Naive thymus-derived CD4-positive, alpha-beta T cell (primary cell): ENCODE measurements at regions not wholly inside any gene's neighbourhood (a gene's known extent, or its start where the extent isn't known, plus 50 kb on each side); places are given as distances from the start of the nearest gene placed in this dataset.
"Not testable (repeated sequence)": the region's sequence is repeated elsewhere in the genome, so short reads cannot be mapped to it uniquely, and the experiment has no call there.

Experiments
- ATAC-seq: fragments of 150-1000 bp; cut with Tn5 transposase; 2 replicates; pipeline ENCODE4 v1.10.0; 2021; ENCODE audit warnings: mild to moderate bottlenecking, moderate library complexity
- CTCF ChIA-PET: fragments of 350-600 bp; sonication (Branson Sonifier 250); formaldehyde crosslinking; loops from one replicate; lab custom pipeline; 2021; ENCODE audit warnings: antibody characterized with exemption; lab: Charles Lee
- POLR2A ChIA-PET: fragments of 350-600 bp; sonication (Branson Sonifier 250); formaldehyde crosslinking; loops from one replicate; lab custom pipeline; 2021; ENCODE audit warnings: antibody characterized with exemption, inconsistent platforms; lab: Charles Lee
- DNase-seq, 9 donors: peaks; one replicate each; pipeline versions ENCODE4 v3.0.0 to v3.0.0-alpha.2; 2020 to 2022; ENCODE audit warnings: mixed read lengths in 1 of 9
- H3K27ac ChIP-seq: one replicate; pipeline ENCODE4 v1.7.0; 2013; ENCODE audit warnings: mild to moderate bottlenecking, low read depth, low read length, moderate library complexity
- H3K27me3 ChIP-seq, 2 donors: one replicate each; pipeline ENCODE4 v1.7.0; 2013; ENCODE audit warnings: low read length in 2 of 2, mild to moderate bottlenecking in 2 of 2, moderate library complexity in 2 of 2; ENCODE audit not compliant: control insufficient read depth in 2 of 2, insufficient read depth in 2 of 2
- H3K36me3 ChIP-seq, 3 experiments: 1 replicate in 2 of 3; 2 replicates in 1 of 3; pipeline ENCODE4 v1.7.0; 2013; ENCODE audit warnings: low read length in 3 of 3, mild to moderate bottlenecking in 3 of 3, moderate library complexity in 1 of 3; ENCODE audit not compliant: insufficient read depth in 3 of 3, control insufficient read depth in 2 of 3
- H3K4me1 ChIP-seq, 2 donors: one replicate each; pipeline ENCODE4 v1.7.0; 2013; ENCODE audit warnings: low read length in 2 of 2, mild to moderate bottlenecking in 2 of 2, moderate library complexity in 1 of 2; ENCODE audit not compliant: control insufficient read depth in 2 of 2, insufficient read depth in 2 of 2
- H3K4me3 ChIP-seq: 2 replicates; pipeline ENCODE4 v1.7.0; 2013; ENCODE audit warnings: mild to moderate bottlenecking, low read length
- H3K9me3 ChIP-seq, 3 experiments: 1 replicate in 2 of 3; 2 replicates in 1 of 3; pipeline ENCODE4 v1.7.0; 2013; ENCODE audit warnings: low read length in 3 of 3; ENCODE audit not compliant: control insufficient read depth in 2 of 3
- H3K27ac Mint-ChIP-seq, 9 donors: one replicate each; pipeline ENCODE4 v1.8.0; 2020 to 2022; ENCODE audit warnings: mixed read lengths in 9 of 9, mild to moderate bottlenecking in 8 of 9, moderate library complexity in 5 of 9, inconsistent platforms in 2 of 9
- H3K27me3 Mint-ChIP-seq, 5 donors: one replicate each; pipeline ENCODE4 v1.8.0; 2021 to 2022; ENCODE audit warnings: mixed read lengths in 5 of 5, mild to moderate bottlenecking in 1 of 5
- H3K36me3 Mint-ChIP-seq, 5 donors: one replicate each; pipeline ENCODE4 v1.8.0; 2020 to 2022; ENCODE audit warnings: mixed read lengths in 5 of 5, mild to moderate bottlenecking in 3 of 5, inconsistent platforms in 1 of 5
- H3K4me1 Mint-ChIP-seq, 7 donors: one replicate each; pipeline ENCODE4 v1.8.0; 2020 to 2022; ENCODE audit warnings: mixed read lengths in 7 of 7, mild to moderate bottlenecking in 3 of 7, inconsistent platforms in 1 of 7
- H3K4me3 Mint-ChIP-seq, 10 donors: one replicate each; pipeline ENCODE4 v1.8.0; 2020 to 2022; ENCODE audit warnings: mild to moderate bottlenecking in 10 of 10, mixed read lengths in 10 of 10, moderate library complexity in 6 of 10, inconsistent platforms in 2 of 10
- H3K9me3 Mint-ChIP-seq, 11 donors: one replicate each; pipeline ENCODE4 v1.8.0; 2020 to 2022; ENCODE audit warnings: mixed read lengths in 11 of 11, mild to moderate bottlenecking in 4 of 11, inconsistent platforms in 1 of 11, moderate library complexity in 1 of 11
- intact Hi-C, 2 donors: fragments of 100-400 bp; cut with micrococcal nuclease; formaldehyde crosslinking; loops; one replicate each; pipeline ENCODE4 v1.15.1; 2023

DNA sequence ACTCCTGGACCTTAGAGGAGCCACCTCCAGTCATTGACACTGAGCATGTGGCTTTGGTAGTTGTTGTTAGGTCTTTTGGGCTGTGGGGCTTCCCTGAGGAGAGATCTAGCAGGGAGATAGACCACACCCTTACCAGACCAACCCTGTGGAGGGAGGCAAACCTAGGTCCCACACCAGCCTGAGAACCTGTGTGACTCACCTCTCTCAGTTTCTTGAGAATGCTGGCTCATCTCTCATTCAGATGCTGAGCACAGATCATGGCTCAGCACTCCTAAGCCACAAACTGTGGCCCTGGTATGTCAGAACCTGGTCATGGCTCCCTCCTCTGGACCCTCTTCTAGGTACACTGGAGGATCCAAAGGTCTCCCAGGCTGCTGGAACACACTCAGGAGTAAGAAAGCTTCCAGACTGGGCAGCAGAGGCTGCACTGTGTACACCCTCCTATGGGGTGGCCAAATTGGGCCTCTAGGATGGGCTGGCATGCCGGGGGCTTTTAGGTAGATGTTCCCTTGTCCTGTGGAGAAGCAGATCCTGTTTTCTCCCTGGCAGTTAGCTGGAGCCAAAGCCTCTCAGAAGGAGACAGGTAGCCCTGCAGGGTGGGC, 1294.5 kb downstream of the KHDRBS2 start:
- no peak overlapping the region for H3K27ac Mint-ChIP-seq
- no peak for ATAC-seq
- no peak overlapping the region for H3K4me3 Mint-ChIP-seq
- peaks cover 8 to 50% (median 16%) of the 10 kb centered on the region in 11 donors for H3K9me3 Mint-ChIP-seq
- CTCF ChIA-PET = no interaction called here
- POLR2A ChIA-PET = no interaction called here
- Histone ChIP-seq H3K27ac (no peak overlapping the region), H3K9me3 (peaks cover 0 to 5% (median 0%) of the 10 kb centered on the region in 3 experiments), H3K4me1 (no peaks in the 10 kb centered on the region), H3K36me3 (no peaks in the 10 kb centered on the region), H3K4me3 (no peak overlapping the region), H3K27me3 (no peaks in the 10 kb centered on the region)
- H3K4me1 Mint-ChIP-seq = no peaks in the 10 kb centered on the region
- H3K36me3 Mint-ChIP-seq = peaks cover 0 to 4% (median 0%) of the 10 kb centered on the region in 5 donors
- no peaks in the 10 kb centered on the region for H3K27me3 Mint-ChIP-seq
- intact Hi-C loops = no loop called here
- no peak for DNase-seq

GRCh38 chr6:60952500-60952899, 1333.5 kb downstream of the KHDRBS2 start:
- Histone ChIP-seq H3K36me3 (no peaks in the 10 kb centered on the region), H3K27me3 (no peaks in the 10 kb centered on the region), H3K27ac (no peak overlapping the region), H3K4me1 (no peaks in the 10 kb centered on the region), H3K9me3 (no peaks in the 10 kb centered on the region), H3K4me3 (no peak overlapping the region)
- H3K4me3 Mint-ChIP-seq = no peak overlapping the region
- DNase-seq (no peak), ATAC-seq (no peak)
- H3K36me3 Mint-ChIP-seq = no peaks in the 10 kb centered on the region
- H3K27ac Mint-ChIP-seq = no peak overlapping the region
- H3K4me1 Mint-ChIP-seq = no peaks in the 10 kb centered on the region
- POLR2A ChIA-PET = no interaction called here
- CTCF ChIA-PET = no interaction called here
- intact Hi-C loops = no loop called here
- peaks cover 0 to 29% (median 8%) of the 10 kb centered on the region in 11 donors for H3K9me3 Mint-ChIP-seq
- H3K27me3 Mint-ChIP-seq = no peaks in the 10 kb centered on the region

GRCh38 chr6:60950221-60950923, 1335.7 kb downstream of the KHDRBS2 start:
- H3K27me3 Mint-ChIP-seq, H3K27ac ChIP-seq, H3K27ac Mint-ChIP-seq, H3K4me3 Mint-ChIP-seq, CTCF ChIA-PET, H3K4me1 ChIP-seq, POLR2A ChIA-PET, intact Hi-C loops, H3K27me3 ChIP-seq, H3K4me1 Mint-ChIP-seq, H3K9me3 ChIP-seq, H3K36me3 Mint-ChIP-seq, DNase-seq, H3K4me3 ChIP-seq, ATAC-seq, H3K36me3 ChIP-seq: not testable (repeated sequence)
- peaks cover 0 to 27% (median 10%) of the 10 kb centered on the region in 11 donors for H3K9me3 Mint-ChIP-seq

- H3K27ac Mint-ChIP-seq, H3K27ac ChIP-seq, H3K27me3 Mint-ChIP-seq, H3K4me1 Mint-ChIP-seq, CTCF ChIA-PET, H3K36me3 Mint-ChIP-seq, DNase-seq, H3K9me3 ChIP-seq, H3K4me3 Mint-ChIP-seq, H3K36me3 ChIP-seq, H3K27me3 ChIP-seq, POLR2A ChIA-PET, H3K4me3 ChIP-seq, H3K4me1 ChIP-seq, ATAC-seq, intact Hi-C loops: not testable (repeated sequence)
- H3K9me3 Mint-ChIP-seq = peaks cover 0 to 21% (median 9%) of the 10 kb centered on the region in 11 donors
Measured at GRCh38 chr6:60947416-60947815, 1338.6 kb downstream of the KHDRBS2 start.

DNA sequence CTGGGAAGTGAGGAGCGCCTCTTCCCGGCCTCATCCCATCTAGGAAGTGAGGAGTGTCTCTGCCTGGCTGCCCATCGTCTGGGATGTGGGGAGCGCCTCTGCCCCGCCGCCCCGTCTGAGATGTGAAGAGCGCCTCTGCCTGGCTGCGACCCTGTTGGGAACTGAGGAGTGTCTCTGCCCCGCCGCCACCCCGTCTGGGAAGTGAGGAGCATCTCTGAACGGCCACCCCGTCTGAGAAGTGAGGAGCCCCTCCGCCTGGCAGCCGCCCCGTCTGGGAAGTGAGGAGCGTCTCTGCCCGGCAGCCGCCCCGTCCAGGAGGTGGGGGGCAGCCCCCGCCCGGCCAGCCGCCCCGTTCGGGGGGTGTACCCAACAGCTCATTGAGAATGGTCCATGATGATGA, 1341.2 kb downstream of the KHDRBS2 start:
- H3K4me1 Mint-ChIP-seq, ATAC-seq, H3K27me3 Mint-ChIP-seq, intact Hi-C loops, POLR2A ChIA-PET, H3K4me3 ChIP-seq, H3K36me3 ChIP-seq, CTCF ChIA-PET, H3K9me3 ChIP-seq, H3K36me3 Mint-ChIP-seq, H3K27ac ChIP-seq, DNase-seq, H3K27ac Mint-ChIP-seq, H3K4me1 ChIP-seq, H3K4me3 Mint-ChIP-seq, H3K27me3 ChIP-seq: not testable (repeated sequence)
- H3K9me3 Mint-ChIP-seq = peaks cover 0 to 21% (median 8%) of the 10 kb centered on the region in 11 donors

GRCh38 chr6:60935970-60936369, 1350.1 kb downstream of the KHDRBS2 start:
- H3K36me3 Mint-ChIP-seq, H3K4me3 Mint-ChIP-seq, H3K27ac Mint-ChIP-seq, H3K4me3 ChIP-seq, H3K27ac ChIP-seq, H3K36me3 ChIP-seq, DNase-seq, CTCF ChIA-PET, H3K9me3 ChIP-seq, ATAC-seq, POLR2A ChIA-PET, H3K27me3 ChIP-seq, intact Hi-C loops, H3K4me1 Mint-ChIP-seq, H3K4me1 ChIP-seq, H3K27me3 Mint-ChIP-seq: not testable (repeated sequence)
- H3K9me3 Mint-ChIP-seq = peaks cover 0 to 15% (median 3%) of the 10 kb centered on the region in 11 donors

- H3K9me3 Mint-ChIP-seq = peaks cover 0 to 19% (median 6%) of the 10 kb centered on the region in 11 donors
- H3K9me3 ChIP-seq, H3K36me3 ChIP-seq, DNase-seq, H3K27me3 Mint-ChIP-seq, H3K27me3 ChIP-seq, H3K4me1 ChIP-seq, POLR2A ChIA-PET, H3K27ac ChIP-seq, H3K4me3 ChIP-seq, ATAC-seq, H3K4me1 Mint-ChIP-seq, CTCF ChIA-PET, H3K27ac Mint-ChIP-seq, H3K4me3 Mint-ChIP-seq, intact Hi-C loops, H3K36me3 Mint-ChIP-seq: not testable (repeated sequence)
Measured at GRCh38 chr6:60919652-60920051, 1366.4 kb downstream of the KHDRBS2 start.
